NCI-H82 treated with DMSO at 0.1 percent for 48 hours (cell line): ENCODE measurements at regions not wholly inside any gene's neighbourhood (a gene's known extent, or its start where the extent isn't known, plus 50 kb on each side); places are given as distances from the start of the nearest gene placed in this dataset.

Source experiments
- DNase-seq: peaks from one replicate; lab custom pipeline; 2025; ENCODE audit not compliant: unreplicated experiment; lab: John Stamatoyannopoulos, UW

DNA sequence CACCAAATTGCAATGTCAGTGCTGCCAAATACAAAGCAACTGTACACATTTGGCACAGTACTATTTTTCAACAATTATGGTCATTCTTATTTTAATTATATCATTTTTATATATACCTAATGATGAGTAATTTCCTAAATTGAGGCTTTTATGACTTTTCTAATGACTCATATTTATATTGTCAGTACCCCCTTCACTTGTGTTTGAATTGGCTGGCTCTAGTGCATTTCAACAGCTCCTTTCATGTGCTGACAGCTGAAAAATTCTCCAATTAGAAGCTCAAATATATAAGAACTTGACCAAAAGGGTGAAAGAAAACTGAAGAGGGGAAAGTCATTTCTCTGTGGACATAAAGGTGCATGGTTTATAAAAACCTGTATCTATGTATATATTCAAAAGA, 263.3 kb downstream of the SLITRK1 start:
- DNase-seq = no peak

DNA sequence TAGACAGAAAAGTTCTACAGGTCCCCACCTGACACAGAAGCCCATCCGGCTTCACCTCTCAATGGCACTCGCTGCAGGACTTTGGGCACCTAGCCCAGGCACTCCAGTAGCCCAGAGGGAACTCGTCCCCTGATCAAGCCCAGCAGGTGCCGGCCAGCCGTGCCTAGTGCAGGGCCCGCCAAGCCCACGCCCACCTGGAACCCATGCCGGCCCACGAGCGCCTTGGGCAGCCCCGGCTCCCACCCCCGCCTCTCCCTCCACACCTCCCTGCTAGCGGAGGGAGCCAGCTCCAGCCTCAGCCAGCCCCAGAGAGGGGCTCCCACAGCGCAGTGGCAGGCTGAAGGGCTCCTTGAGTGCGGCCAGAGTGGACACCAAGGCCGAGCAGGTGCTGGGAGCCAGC, 268.8 kb downstream of the SLITRK1 start:
- DNase-seq = no peak

DNA sequence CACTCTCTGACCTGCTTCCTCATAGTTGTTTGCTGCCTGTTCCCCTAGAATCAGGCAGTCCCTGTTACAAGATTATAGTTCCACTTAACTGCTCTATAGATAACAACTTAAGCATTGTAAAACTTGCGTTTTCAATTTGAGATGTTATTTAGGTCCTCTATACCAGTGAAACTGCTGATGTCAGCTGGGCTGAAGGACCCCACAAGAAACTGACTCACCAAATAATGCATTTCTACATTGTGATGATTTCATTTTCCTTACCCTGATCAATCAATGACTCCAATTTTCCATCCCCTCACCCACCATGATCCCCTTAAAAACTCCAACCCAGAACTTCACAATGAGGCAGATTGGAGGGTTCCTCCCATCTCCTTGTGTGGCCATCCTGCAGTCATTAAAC, 280.7 kb downstream of the SLITRK1 start:
- no peak for DNase-seq

DNA sequence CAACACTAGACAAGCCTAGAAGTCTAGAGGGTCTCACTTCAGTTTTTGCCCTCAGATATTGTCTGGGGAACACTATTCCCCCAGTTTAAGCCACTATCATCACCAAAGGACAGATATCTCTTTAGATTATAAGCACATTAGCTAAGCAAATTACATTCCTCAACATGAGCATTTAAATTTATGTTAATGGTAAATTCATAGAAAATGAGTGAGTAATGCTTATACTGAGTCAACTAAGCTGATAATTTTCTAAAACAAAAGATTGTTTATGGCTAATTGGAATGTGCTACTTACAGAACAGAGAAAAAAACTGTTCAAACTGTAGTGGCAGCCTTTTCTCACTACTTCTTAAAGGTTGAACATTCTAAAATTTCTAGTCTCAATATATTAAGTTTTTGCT, 290.2 kb downstream of the SLITRK1 start:
- no peak for DNase-seq

DNA sequence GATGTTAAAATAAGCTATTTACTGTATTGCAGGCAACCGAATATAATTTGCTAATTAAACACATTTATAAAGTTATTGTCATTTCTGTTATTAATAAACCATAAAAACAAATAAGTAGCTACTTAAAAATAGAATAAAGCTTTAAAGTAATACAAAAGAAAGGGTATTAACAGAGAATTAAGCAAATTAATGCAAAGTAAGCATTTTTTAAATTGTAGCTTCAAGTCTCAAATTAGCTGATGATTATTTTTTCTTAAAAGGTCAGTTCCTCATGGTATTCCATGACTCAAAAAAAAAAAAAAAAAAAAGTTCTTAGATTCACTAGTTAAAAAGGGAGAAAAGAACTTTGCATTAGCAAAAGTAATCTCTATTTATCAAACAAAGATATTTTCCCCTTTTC, 292.5 kb downstream of the SLITRK1 start:
- no peak for DNase-seq

DNA sequence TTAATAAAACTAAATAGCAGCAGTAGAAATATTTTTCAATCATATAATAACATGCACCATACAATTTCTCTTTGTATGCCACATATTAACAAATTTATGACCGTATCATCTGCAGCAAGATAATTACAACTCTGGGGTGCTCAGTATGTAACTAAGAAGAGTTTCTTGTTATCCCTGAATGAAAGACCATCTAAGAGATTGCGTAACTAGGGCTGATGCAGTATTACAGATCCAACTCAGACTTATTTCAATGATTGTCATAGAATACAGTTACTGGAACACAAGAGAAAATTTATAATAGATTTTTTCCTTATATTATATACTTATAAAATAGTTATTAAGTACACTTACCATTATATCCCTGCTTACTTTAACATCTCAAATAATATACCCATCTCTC, 305.1 kb downstream of the SLITRK1 start:
- DNase-seq = no peak

DNA sequence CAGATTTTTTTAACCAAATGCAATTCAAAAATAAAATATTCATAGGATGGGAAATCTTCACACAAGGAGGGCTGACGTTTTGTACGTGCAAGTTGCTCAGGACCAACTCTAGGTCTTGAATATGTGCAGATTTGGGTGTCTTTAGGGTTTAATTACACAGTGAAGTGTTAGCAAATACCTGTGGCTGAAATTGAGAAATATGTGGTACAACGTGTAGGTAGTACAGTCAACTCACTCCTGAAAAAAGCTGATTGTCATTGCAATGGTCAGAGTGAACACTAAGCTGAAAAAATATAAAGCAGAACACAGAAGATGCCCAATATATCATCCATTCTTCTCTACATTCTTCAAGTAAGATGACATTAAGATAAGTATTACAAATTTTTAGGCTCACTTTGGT, 314.3 kb downstream of the SLITRK1 start:
- DNase-seq = no peak

DNA sequence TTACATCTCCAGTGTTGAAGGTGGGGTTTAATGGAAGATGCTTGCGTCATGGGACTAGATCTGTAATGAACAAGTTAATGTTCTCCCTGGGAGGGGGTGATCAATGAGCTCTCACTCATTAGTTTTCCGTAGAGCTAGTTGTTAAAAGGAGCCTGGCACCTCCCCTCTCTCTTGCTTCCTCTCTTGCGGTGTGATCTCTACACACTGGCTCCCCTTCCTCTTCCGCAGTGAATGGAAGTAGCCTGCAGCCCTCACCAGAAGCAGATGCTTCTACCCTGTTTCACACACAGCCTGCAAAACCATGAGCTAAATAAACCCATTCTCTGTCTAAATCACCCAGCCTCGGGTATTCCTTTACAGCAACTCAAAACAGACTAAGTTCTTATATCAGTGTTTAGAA, 318.8 kb downstream of the SLITRK1 start:
- no peak for DNase-seq

DNA sequence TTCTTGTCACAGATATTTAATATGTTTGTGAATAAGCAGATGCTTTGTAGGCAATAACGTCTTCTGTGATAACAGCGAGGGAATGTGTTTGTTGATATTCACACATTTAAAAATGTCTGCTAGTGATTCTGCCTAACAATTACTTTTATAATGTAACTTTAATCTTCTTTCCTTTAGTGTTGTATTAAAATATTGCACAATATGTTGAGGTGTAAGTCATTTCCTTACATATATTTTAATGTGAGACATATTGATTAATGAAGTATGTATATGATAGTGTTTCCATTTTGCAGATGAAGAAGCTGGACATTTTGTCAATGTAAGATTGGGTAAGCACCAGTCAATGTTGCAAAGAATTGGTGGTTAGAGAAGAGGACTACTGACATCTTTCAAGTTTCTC, 324.4 kb downstream of the SLITRK1 start:
- DNase-seq = no peak

DNA sequence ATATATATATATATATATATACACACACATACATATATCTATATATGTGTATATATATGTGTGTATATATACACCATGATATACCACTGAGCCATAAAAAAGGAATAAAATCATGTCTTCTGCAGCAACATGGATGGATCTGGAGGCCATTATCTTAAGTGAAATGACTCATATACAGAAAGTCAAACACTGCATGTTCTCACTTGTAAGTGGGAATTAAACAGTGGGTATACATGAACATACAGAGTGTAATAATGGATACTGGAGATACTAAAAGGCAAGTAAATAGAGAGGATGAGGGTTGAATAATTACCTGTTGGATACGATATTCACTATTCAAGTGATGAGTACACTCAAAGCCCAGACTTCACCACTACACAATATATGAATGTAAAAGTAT, 332.6 kb downstream of the SLITRK1 start:
- no peak for DNase-seq

DNA sequence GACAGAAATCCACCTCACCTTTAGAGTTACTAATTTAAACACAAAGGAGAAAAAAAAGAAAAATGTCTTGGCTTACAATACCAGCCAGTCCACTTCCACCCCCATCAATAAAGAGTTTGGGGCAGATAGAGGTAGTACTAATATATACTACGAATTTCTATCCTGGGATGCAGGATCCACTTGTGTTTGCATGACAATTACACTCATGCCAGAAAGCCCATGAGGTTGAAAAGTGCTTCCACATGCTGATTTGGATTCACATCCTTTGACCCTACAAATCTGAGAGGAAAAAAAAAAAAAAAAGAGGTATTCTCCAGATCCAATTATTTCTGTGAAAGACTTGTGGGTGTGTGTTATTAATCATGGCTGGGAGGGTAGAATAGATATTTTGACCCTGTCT, 335.2 kb downstream of the SLITRK1 start:
- no peak for DNase-seq

DNA sequence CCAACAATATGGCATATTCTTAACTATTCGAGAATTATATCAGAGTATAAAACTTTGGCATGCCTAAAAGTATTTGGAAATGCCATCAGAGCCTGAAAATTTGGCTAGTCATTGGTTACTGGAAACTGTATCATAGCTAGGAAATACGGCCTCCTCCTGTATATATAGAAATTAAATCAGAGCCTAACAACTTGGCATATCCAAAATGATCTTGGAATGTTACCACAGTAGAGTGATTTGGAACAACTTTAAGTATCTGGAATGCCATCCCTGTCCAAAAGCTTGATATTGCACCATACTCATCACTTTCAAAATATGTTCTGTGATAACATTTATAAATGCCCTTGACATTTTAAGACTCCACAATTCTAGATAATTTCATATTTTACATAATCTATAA, 335.8 kb downstream of the SLITRK1 start:
- DNase-seq = no peak

DNA sequence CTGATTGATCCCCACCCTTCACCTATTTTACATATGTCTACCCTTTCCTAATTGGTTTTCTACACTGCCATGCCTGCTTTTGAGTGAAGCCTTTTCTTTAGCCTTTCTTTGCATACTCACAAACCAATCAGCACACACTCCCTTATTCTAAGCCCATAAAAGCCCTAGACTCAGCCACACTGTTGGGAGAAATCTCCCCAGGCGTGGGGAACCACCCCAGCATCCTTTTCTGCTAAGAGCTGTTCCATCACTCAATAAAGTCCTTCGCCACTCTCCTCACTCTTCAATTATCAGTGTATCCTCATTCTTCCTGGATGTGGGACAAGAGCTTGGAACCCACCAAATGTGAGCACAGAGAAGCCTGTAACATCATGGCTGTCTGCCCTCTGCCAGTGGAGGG, 343.6 kb downstream of the SLITRK1 start:
- no peak for DNase-seq

DNA sequence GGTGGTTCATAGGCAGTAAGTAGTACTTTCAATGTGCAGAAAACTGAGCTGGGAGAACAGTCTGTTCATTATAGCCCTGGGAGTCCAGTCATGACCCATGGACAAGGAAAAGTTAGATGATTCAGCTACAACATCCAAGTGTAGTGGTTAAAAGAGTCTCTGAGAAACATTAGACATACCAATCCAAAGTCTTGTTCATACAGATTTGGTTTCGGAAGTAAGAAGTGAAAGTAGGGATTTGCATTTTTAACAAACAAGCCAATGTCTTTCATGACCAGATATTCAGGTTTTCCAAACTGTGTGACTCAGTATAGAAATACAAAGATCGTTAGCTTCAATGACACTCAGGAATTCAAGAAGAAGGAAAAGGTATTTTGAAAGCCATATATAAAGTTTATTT, 345.3 kb downstream of the SLITRK1 start:
- DNase-seq = no peak

DNA sequence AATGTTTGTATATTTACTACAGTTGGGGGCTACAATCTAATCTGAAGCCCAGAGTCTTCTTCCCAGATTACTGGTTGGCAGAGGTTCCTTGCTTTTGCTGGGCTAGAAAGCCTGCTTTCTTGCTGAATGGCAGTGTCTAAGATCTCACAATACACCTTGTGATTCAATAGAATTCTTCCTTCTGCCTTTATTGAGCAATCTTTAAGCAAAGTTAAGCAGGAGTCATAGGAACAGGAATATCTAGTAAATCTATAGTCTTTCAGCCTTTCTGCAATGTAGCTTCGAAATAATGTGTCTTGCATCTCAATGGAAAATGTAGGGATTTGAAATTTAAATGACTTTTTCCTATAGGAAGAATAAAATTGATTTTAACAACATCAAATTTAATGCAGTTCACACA, 346.1 kb downstream of the SLITRK1 start:
- no peak for DNase-seq

DNA sequence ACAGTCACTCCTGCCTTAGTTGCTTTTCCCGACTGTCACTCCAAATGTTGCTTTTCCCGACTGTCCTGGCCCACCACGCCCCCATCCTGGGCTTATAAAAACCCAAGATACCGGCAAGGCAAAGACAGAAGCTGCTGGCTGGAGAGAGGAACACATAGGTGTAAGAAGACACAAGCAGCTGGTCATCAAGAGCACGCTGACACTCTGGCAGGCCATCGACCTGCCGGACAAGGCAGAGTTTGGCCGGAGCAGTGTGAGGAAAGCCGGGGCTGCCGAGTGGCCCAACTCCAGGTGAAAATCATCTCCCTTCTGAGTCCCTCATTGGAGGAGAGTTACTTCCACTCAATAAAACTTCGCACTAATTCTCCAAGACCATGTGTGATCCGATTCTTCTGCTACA, 349.5 kb downstream of the SLITRK1 start:
- no peak for DNase-seq

DNA sequence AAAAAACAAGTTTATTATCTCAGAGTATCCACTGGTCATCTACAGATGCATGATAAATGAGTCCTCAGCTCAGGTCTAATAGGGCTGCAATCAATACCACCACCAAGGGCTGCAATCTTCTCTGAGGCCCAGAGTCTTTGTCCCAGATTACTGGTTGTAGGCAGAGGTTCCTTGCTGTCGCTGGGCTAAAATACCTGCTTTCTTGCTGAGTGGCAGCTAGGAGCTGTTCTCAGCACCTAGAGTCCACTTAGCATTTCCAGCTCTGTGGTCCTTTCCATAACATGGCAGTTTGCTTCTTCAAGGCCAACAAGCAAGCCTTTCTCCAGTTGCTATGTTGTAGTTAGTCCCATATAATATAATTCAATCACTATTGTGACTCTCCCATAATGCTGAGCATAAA, 351.3 kb downstream of the SLITRK1 start:
- DNase-seq = no peak

DNA sequence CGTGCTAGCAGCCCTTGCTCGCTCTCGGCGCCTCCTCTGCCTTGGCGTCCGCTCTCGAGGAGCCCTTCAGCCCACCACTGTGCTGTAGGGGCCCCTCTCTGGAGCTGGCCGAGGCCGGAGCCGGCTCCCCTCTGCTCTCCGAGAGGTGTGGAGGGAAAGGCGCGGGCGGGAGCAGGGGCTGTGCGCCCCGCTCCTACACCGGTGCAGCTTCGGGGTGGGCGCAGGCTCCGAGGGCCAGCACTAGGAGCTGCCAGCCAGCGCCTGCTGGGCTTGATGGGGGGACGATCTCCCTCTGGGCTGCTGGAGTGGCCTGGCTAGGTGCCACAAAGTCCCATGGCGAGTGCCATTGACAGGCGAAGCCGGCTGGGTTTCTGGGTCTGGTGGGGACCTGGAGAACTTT, 365.5 kb downstream of the SLITRK1 start:
- DNase-seq = no peak

DNA sequence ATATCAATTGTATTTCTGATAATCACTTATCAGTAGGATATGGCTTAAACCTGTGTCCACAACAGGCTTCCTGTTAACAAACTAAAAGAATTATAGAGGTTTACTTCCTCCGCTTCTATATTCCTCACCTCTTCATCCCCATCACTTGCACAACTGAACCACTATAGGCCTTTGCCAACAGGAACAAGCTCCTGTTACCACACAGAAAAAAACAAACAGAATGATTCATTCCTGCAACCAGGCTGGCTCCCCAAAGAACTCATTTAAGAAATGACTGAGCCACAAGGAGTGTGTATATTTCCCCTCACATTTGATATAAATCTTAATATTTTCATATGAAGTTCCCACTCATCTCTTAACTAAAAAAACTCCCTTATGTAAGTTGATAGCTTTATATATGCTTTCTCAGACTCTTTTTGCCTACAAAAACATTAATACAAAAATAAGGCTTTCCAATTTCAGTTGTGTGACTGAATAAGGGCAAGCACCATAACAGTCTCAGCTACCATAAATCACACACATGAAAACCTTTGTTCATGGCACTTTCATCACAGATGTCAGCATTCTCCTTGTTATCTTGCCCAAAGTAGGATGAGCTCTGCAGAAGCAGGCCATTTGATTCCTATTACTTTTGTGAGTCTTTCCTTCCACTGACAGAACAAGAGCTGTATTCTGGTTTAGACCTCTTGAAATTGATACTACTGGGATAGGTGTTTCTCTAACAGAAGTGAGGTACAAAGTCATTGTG, 366.8 kb downstream of the SLITRK1 start:
- DNase-seq = no peak

DNA sequence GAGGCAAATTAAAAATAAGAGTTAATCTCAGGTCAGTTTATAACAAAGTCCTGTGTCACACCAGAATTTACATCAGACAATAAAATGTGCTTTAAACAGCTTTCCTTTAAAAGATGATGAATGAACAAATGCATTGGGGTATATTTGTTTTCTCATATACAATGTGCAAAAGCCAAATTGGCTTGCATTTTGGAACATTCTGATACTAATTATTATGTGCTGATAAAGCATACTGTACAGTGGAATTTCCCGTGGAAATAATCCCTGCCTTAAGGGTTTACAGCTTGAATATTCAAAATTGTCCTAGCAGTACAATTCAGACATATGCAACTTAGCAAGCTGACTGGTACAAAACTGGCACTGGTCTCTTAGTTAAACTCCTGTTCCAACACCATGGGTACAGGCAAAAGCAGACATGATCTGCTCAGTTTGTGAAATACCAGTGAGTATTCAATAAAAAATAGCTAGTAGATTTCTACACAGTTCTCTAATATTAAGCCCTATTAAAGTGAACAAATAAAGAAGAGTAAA, 373.4 kb downstream of the SLITRK1 start:
- no peak for DNase-seq

DNA sequence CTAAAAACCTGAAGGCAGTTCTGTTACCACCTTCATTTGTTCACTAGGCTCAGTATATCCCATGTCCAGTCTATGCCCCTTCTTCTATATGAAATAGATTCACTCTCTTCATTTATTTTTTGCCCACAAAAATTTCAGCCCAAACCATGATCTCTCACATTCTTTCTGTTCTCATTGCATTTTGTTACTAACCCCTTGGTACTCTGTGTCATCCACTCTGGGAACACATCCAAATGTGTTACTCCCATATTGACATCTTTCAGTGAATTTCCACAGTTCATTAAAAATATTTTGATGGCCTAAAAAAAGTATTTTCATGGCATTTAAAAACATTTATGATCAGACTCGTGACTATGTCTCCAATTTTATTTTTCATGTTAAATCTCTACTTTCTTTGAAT, 378.9 kb downstream of the SLITRK1 start:
- no peak for DNase-seq

DNA sequence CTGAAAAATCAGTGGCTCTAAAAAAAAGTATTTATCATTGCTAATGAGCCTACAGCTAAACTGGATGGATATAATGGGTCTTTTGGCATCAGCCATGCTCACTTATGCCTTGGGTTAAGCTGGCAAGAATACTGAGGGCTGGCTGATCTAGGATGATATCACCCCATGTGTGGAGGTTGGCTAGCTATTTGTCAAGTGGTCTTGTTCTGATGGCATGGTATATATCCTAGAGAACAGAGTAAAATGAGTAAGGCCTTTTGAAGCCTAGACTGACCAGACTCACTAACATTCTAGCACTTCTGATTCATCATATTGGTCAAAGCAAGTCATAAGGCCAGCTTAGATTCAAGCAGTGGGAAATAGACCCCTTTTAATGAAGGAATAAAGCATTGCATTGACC, 383.0 kb downstream of the SLITRK1 start:
- no peak for DNase-seq

DNA sequence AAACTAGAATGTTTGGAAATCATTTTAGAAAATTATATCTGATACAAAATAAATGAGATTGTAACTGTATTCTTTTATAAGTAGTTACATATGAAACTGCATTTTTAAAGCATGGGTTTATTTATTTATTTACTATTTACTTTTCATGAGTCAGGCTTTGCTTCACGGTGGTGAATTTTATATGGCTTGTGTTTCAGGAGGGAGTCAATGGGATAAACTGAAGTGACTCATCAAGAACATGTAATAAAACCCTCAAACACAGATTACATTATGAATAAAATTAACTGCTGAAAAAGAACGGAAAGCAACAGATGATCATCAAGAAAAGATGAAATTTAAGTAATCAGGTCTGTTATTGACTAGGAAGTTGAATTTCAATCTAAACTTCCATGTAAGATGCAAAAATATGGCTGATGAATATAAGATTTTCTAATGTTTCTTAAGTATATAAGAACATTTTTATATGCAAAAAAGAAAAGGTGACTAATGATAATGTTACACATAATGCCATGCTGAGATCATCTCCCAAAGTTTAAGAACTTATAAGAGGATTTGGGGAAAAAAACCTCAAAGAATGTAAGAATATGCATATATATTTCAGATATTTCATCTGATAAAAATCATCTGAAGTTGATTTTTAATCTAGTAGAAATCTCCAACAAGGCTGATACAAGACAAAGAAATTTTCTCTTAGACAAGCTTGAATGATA, 383.6 kb downstream of the SLITRK1 start:
- no peak for DNase-seq
